GM18505 (cell line): ENCODE measurements at regions not wholly inside any gene's neighbourhood (a gene's known extent, or its start where the extent isn't known, plus 50 kb on each side); places are given as distances from the start of the nearest gene placed in this dataset.

Experiments
- ATAC-seq: cut with Tn5 transposase; IDR thresholded peaks from one replicate; pipeline ENCODE4 v1.9.1; 2021; ENCODE audit not compliant: unreplicated experiment
- POLR2A ChIP-seq: IDR thresholded peaks from 4 replicates; pipeline ENCODE4 v1.6.1; 2011; ENCODE audit warnings: borderline replicate concordance; ENCODE audit not compliant: insufficient read depth, insufficient read length; ENCODE audit errors: extremely low read depth

DNA sequence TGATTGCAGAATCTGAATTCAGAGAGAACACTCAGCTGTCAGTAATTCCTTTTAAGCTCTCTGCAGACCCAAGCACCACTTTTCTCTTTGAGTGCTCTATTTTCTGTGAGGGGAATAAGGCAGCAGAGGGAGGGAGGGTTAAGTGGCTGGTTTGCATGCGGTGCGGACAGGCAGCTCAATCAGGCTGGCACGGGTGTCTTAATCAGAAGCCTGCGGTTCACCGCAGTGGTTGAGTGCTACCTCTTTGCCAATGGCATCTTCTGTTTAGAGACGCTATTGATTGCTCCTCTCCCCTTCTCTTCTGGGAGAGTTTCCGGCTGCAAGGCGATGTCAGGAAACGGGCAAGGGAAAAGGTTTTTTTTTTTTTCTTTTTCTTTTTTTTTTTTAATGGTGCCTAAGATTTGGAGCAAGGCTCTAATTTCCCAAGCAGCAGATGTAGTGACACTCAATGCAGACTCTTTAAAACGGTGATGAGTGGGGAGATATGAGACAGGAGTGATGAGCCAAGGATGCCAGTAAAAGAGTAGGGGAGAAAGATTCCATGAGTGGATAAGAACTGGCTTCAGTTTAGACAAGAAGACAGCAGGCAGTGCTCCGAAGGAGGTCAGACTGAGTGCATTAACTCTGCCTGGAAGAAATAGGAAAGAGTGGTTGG, 533.7 kb upstream of the SEL1L start:
- no peak for ATAC-seq
- TF ChIP-seq POLR2A, result no peak

DNA sequence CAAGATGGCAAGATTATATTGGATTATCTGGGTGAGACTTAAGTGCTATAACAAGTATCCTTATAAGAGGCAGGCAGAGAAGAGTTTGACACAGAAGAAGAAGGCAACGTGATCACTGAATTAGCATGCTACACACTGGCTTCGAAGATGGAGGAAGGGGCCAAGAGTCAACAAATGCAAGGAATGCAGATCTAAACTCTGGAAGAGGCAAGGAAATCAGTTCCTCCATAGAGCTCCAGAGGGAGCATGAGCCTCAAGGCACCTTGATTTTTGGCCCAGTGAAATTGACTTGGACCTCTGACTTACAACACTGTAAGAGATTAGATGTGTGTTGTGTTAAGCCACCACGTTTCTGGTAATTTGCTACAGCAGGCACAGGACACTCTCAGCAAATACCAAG, 536.4 kb upstream of the SEL1L start:
- no peak for TF ChIP-seq POLR2A
- ATAC-seq, result no peak

DNA sequence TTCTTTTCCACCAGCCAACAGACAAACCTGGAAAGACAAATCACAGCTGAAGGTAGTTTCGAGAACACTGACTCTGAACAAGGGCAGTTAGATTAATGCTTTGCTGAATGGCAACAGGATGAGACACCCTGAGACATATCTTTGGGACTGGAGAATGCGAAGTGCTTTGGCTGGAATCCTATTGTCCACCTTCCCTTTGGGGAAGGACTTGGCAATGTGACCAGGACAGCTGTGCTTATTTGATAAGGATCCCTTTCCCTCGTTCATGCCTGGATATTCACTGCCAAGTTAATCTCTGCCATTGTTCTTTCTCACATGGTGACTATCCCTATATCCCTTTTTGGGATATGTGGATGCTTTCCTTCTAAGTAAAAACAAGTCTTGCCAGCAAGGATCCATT, 537.1 kb upstream of the SEL1L start:
- TF ChIP-seq POLR2A, result no peak
- no peak for ATAC-seq

DNA sequence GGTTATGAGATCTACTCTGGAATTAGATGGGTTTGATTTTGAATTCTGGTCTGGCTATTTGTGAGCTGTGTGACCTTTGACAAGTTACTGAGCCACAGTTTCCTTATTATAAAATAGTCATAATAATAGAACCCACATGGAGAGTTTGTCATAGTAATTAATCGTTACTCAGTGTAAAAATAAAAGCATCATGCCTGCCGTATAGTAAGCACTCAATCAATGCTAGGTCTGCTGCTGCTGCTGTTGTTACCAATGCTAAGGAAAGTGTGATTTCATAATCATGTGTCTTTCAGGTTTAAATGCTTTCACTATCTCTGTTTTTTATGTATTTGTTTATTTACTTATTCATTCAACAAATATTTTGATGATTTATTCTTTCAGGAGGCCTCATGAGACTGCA, 539.9 kb upstream of the SEL1L start:
- no peak for TF ChIP-seq POLR2A
- no peak for ATAC-seq

DNA sequence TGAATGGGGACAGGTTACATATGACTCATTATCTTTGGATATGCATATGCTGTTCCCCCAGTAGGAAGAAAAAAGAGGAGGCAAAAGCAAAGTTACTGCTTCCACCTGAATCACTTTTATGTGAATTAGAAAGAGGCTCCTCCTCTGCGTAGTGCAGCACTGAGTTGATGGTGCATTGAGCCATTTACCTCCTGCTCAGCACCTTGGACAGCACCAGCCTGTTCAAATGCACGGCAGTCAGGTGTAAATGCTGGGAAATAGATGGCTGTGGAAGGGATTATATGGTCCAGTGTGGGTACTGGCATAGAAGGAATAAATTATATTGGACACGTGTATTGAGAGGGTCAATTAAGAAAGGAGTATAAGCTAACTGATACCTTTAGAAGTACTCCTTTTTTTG, 541.9 kb upstream of the SEL1L start:
- ATAC-seq, result no peak
- no peak for TF ChIP-seq POLR2A

DNA sequence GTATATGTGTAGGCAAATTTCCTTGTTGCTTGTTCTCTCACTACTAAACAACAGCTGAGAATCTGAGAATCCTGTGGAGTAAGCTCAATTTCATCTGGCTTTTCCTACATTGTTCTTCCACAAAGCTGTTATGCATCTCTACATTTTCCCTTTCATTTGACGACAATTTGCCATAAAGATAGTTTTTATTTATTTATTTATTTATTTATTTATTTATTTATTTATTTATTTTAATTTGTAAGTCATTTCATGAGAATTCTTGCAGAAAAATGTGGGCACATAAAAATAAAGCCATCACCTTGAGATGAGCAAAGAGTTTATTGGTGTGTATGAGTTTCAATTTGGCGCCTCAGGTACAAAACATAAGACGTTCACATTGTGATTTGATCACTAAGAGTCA, 545.9 kb upstream of the SEL1L start:
- no peak for ATAC-seq
- no peak for TF ChIP-seq POLR2A

DNA sequence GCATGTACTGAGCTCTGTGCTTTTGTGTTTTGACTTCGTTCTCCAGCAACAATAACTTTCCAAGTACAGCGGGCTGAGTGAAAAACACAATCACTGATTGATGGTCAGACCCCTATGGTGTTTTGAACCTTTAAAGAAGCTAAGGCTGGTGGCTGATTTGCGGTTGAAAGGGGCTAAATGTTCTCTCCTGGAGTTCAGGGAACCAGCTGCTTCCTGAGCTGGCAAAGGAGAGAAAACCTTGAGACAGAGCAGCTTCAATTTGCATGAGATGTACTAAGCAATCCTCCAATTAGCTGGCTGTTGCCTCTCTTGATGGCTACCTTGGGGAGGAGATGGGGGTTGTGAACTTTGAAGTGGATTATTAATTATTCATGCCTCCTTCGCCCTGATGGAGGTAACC, 546.7 kb upstream of the SEL1L start:
- no peak for TF ChIP-seq POLR2A
- no peak for ATAC-seq

DNA sequence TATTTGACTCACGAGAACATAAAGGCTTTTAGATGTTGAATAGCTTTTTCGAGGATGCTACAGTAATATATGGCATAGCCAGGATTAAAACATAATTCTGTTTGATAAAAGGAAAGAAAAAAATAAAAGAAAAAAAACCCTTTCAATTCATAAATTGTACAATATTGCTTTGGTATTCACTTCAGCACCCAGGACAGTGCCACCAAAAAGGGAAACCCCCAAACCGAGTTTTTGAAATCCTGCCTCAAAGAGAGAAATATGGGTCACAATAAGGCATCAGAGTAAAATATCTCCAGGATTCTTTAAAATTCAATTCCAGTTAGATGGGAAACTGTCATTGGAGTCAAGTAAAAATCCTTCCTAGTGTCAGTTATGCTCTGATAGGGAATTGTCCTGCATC, 551.2 kb upstream of the SEL1L start:
- ATAC-seq, result no peak
- TF ChIP-seq POLR2A, result no peak

DNA sequence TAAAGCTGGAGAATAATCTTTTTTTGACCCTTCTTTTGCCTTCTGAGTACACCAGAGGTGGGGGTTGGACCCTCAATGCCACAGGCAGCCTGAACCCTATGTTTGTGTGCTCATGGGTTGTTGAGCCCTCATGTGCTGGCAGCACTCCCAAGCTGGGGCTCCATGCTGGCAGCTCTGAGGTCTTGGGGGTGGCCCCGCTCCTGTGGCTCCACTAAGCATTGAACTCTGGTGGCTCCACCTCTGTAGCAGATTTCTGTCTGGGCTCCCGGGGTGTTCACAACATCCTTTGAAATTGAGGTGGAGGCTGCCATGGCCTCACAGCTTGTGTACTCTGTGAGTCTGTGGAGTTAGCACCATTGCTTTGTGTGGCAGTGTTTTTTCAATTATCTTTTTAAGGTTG, 557.4 kb upstream of the SEL1L start:
- TF ChIP-seq POLR2A, result no peak
- no peak for ATAC-seq

DNA sequence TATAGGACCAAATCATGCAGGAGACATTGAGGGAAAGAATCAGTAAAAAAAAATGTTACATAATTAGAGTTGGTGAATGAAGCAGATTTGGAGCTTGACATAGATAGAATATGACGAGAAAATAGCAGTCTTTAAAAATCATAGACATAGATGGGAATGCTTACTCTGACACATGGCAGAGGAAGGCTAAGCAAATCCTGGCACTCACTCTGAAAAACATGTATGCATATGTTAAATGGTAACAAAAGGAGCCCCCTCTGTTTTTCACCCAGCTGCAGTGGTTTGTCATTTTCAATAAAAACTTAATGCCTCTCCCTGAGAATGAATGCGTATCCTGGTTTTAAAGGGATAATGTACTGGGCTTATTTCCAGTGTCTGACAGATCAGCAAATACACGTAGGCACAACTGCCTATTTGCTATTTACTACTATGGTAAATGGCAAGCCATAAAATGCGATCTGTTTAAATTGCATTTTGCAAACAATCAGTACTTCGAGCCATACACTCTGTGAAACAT, 561.2 kb upstream of the SEL1L start:
- no peak for TF ChIP-seq POLR2A
- no peak for ATAC-seq

DNA sequence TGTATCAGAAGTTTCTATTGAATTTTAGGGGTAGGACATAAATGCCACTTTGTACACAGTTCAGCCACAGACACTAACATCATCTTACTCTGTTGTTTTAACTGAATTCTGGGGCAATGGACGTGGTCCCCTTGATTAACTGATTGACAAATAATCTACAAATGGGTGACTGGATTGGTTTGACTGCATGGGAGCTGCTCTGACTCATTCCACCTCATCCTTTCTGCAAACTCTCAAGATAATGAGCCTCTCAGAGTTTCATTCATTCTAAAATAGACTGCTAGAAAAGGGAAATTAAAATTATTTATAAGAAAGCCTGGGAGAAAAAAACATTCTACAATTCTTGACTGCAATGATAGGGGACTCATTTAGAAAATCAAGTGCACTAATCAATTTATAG, 570.4 kb upstream of the SEL1L start:
- no peak for TF ChIP-seq POLR2A
- ATAC-seq, result no peak

DNA sequence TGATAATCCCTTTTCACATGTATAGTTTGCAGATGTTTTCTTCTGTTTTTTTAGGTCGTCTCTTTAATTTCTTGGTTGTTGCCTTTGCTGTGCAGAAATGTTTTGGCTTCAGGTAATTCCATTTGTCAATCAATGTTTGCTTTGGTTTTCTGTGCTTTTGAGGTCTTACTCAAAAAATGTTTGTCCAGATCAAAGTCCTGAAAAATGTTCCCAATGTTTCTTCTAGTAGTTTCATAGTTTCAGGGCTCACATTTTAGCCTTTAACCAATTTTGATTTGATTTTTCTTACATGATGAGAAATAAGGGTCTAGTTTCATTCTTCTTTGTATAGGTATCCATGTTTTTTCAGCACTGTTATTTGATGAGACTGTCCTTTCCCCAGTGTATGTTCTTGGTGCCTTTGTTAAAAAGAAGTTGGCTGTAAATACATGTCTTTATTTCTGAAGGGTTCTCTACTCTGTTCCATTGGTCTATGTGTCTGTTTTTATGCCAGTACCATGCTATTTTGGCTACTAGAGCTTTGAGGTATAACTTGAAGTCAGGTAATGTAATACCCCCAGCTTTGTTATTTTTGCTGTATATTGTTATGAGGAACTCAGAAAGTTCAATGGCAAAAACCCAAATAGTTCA, 578.7 kb upstream of the SEL1L start:
- ATAC-seq, result no peak
- TF ChIP-seq POLR2A, result no peak

DNA sequence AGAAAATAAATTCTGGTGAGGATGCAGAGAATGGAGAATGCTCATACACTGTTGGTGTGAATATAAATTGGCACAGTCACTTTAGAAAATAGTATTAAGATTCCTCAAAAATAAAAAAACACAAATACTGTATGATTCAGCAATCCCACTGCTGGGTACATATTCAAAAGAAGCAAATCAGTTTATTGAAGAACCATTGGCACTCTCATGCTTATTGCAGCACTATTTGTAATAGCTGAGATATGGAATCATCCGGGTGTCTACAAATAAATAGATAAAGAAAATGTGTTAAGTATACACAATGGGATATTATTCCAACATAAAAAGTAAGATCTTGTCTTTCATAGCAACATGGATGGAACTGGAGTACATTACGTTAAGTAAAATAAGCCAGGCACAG, 579.4 kb upstream of the SEL1L start:
- no peak for TF ChIP-seq POLR2A
- ATAC-seq, result no peak

DNA sequence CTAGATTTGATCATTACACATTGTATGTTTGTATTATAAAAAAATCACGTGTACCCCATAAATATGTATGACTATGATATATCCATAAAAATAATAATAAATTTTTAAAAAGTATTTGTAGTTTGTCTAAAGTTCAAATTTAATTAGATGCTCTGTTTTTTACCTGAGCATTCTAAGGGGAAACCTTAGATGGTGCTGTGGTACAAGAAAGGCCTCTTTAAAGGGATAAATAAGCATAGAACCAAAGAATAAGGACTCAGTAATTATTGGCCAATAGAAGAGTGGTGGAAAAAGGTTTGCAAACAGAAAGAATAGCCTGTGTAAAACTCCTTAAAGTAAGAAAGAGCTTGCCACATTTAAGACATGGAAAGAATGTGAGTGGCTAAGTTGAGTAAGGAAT, 580.1 kb upstream of the SEL1L start:
- TF ChIP-seq POLR2A, result no peak
- no peak for ATAC-seq
